Iris pigment epithelial cell (primary cell): ENCODE measurements at regions not wholly inside any gene's neighbourhood (a gene's known extent, or its start where the extent isn't known, plus 50 kb on each side); places are given as distances from the start of the nearest gene placed in this dataset.

Experiments
- DNase-seq: peaks from one replicate; pipeline ENCODE4 v3.0.0-alpha.2; 2011; ENCODE audit warnings: low read depth

GRCh38 chr4:160835789-160836188 lies 1328.0 kb downstream of the FSTL5 start:
- DNase-seq = peak; percentile 8

GRCh38 chr4:160836431-160836830 lies 1327.4 kb downstream of the FSTL5 start:
- no peak for DNase-seq

- peak; percentile 6 for DNase-seq
These were observed 1317.7 kb downstream of the FSTL5 start for GRCh38 chr4:160846121-160846520.

- DNase-seq = no peak
These were observed 1316.6 kb downstream of the FSTL5 start for GRCh38 chr4:160847228-160847627.

- no peak for DNase-seq
These were observed 1315.3 kb downstream of the FSTL5 start for GRCh38 chr4:160848489-160848888.

GRCh38 chr4:160848901-160849760 lies 1314.7 kb downstream of the FSTL5 start:
- peak; percentile 30 for DNase-seq

- no peak for DNase-seq
These were observed 1299.5 kb downstream of the FSTL5 start for GRCh38 chr4:160864253-160864652.

GRCh38 chr4:160869899-160870298 lies 1293.9 kb downstream of the FSTL5 start:
- DNase-seq = no peak

GRCh38 chr4:160872491-160872890 lies 1291.3 kb downstream of the FSTL5 start:
- no peak for DNase-seq

- DNase-seq = peak; percentile 4
These were observed 1286.6 kb downstream of the FSTL5 start for GRCh38 chr4:160877087-160877790.

- no peak for DNase-seq
These were observed 1283.6 kb downstream of the FSTL5 start for GRCh38 chr4:160880180-160880579.

- DNase-seq = no peak
These were observed 1276.1 kb downstream of the FSTL5 start for GRCh38 chr4:160887668-160888067.

GRCh38 chr4:160894128-160894527 lies 1269.7 kb downstream of the FSTL5 start:
- no peak for DNase-seq

GRCh38 chr4:160894809-160895208 lies 1269.0 kb downstream of the FSTL5 start:
- no peak for DNase-seq

- no peak for DNase-seq
These were observed 1236.5 kb downstream of the FSTL5 start for GRCh38 chr4:160927311-160927710.

- DNase-seq = no peak
These were observed 1235.3 kb downstream of the FSTL5 start for GRCh38 chr4:160928482-160928881.

GRCh38 chr4:160947653-160948052 lies 1216.1 kb downstream of the FSTL5 start:
- DNase-seq = no peak

- no peak for DNase-seq
These were observed 1206.9 kb downstream of the FSTL5 start for GRCh38 chr4:160956875-160957274.

GRCh38 chr4:160969925-160970324 lies 1193.9 kb downstream of the FSTL5 start:
- no peak for DNase-seq

- DNase-seq = no peak
These were observed 1183.7 kb downstream of the FSTL5 start for GRCh38 chr4:160980091-160980490.

- no peak for DNase-seq
These were observed 1182.7 kb downstream of the FSTL5 start for GRCh38 chr4:160981083-160981482.

GRCh38 chr4:160983035-160983434 lies 1180.8 kb downstream of the FSTL5 start:
- DNase-seq = no peak

GRCh38 chr4:161002386-161002785 lies 1161.4 kb downstream of the FSTL5 start:
- DNase-seq = no peak
